HCT116 (cell line): ENCODE measurements at regions not wholly inside any gene's neighbourhood (a gene's known extent, or its start where the extent isn't known, plus 50 kb on each side); places are given as distances from the start of the nearest gene placed in this dataset.

Experiments
- ATAC-seq: fragments of 200-7000 bp; cut with Tn5 transposase; 2 replicates; pipeline ENCODE4 v1.9.1; 2020; ENCODE audit warnings: mild to moderate bottlenecking, moderate library complexity
- BruUV-seq: library from RNA; stranded (reverse); fragments of 400-500 nt; replicated peaks from 2 replicates; lab custom pipeline; 2021; lab: Mats Ljungman, UMichigan
- CTCF ChIA-PET: fragments of 300-600 bp; sonication (Branson Sonifier 250); formaldehyde crosslinking; loops from one replicate; lab custom pipeline; 2021; ENCODE audit warnings: antibody characterized with exemption; lab: Charles Lee
- POLR2A ChIA-PET: fragments of 300-600, 350-600 bp; sonication (Branson Sonifier 250); formaldehyde crosslinking; loops from one replicate; lab custom pipeline; 2021; ENCODE audit warnings: antibody characterized with exemption; lab: Charles Lee
- RAD21 ChIA-PET, 2 experiments: fragments of 300-600 bp; sonication (Branson Sonifier 250); formaldehyde crosslinking; loops; one replicate each; lab custom pipeline; 2023; ENCODE audit warnings: low total read pairs in 2 of 2; ENCODE audit not compliant: uncharacterized antibody in 2 of 2, unreplicated experiment in 2 of 2, low non-redundant PET in 1 of 2; lab: Charles Lee
- DNase-seq: peaks from one replicate; pipeline ENCODE4 v3.0.0-alpha.2; 2010; ENCODE audit warnings: low read depth, low spot score
- H2AFZ ChIP-seq: fragments of 200-600 bp; shearing (Covaris generic), sonication (generic); 2 replicates; pipeline ENCODE4 v1.6.1; 2017; ENCODE audit warnings: low read depth, mixed run types, mixed read lengths, antibody characterized with exemption, low read length; ENCODE audit not compliant: poor library complexity, severe bottlenecking
- H3K27ac ChIP-seq: 2 replicates; pipeline ENCODE4 v1.5.1; 2012; ENCODE audit warnings: low read depth, low read length
- H3K27me3 ChIP-seq: fragments of 200-600 bp; sonication (generic); 2 replicates; pipeline ENCODE4 v1.6.1; 2016; ENCODE audit warnings: mixed run types, low read length, mixed read lengths; ENCODE audit not compliant: insufficient read depth
- H3K36me3 ChIP-seq, 2 experiments: fragments of 200-500 bp in 1 of 2; fragments of 200-600 bp in 1 of 2; sonication (Bioruptor generic) in 1 of 2; sonication (generic) in 1 of 2; 2 replicates each; pipeline versions ENCODE4 v1.5.1 to v1.6.1; 2014 to 2016; ENCODE audit warnings: low read length in 2 of 2, inconsistent platforms in 1 of 2, mixed read lengths in 1 of 2, mixed run types in 1 of 2; ENCODE audit not compliant: insufficient read depth in 2 of 2, control insufficient read depth in 1 of 2
- H3K4me1 ChIP-seq, 2 experiments: fragments of 200-600 bp in 1 of 2; sonication (generic) in 1 of 2; 2 replicates each; pipeline versions ENCODE4 v1.5.1 to v1.6.1; 2012 to 2017; ENCODE audit warnings: low read length in 2 of 2, inconsistent platforms in 1 of 2, mild to moderate bottlenecking in 1 of 2, mixed read lengths in 1 of 2, mixed run types in 1 of 2, moderate library complexity in 1 of 2; ENCODE audit not compliant: insufficient read depth in 2 of 2, control insufficient read depth in 1 of 2
- H3K4me2 ChIP-seq: fragments of 200-600 bp; sonication (generic); 2 replicates; pipeline ENCODE4 v1.6.1; 2017; ENCODE audit warnings: mixed run types, low read length, mixed read lengths
- H3K4me3 ChIP-seq, 2 experiments: fragments of 200-600 bp in 1 of 2; sonication (generic) in 1 of 2; replicated peaks in 1 of 2; 2 replicates each; pipeline ENCODE4 v1.5.1; 2011 to 2016; ENCODE audit warnings: low read length in 2 of 2, control low read depth in 1 of 2, low read depth in 1 of 2, mild to moderate bottlenecking in 1 of 2, mixed read lengths in 1 of 2, mixed run types in 1 of 2
- H3K79me2 ChIP-seq: fragments of 200-600 bp; sonication (generic); 2 replicates; pipeline ENCODE4 v1.6.1; 2017; ENCODE audit warnings: mild to moderate bottlenecking, mixed run types, low read length, moderate library complexity, mixed read lengths; ENCODE audit not compliant: insufficient read depth
- H3K9ac ChIP-seq: fragments of 200-600 bp; sonication (generic); 2 replicates; pipeline ENCODE4 v1.6.1; 2016; ENCODE audit warnings: low read length, mixed read lengths
- H3K9me2 ChIP-seq: fragments of 200-600 bp; sonication (generic), shearing (Covaris generic); 2 replicates; pipeline ENCODE4 v1.6.1; 2017; ENCODE audit warnings: mixed run types, mild to moderate bottlenecking, moderate library complexity; ENCODE audit not compliant: insufficient read depth
- H3K9me3 ChIP-seq, 2 experiments: fragments of 200-500 bp in 1 of 2; fragments of 200-600 bp in 1 of 2; sonication (Bioruptor generic) in 1 of 2; sonication (generic) in 1 of 2; 2 replicates each; pipeline ENCODE4 v1.6.1; 2014 to 2017; ENCODE audit warnings: low read length in 2 of 2, mixed read lengths in 2 of 2, inconsistent platforms in 1 of 2, low read depth in 1 of 2, mild to moderate bottlenecking in 1 of 2, mixed run types in 1 of 2, moderate library complexity in 1 of 2; ENCODE audit not compliant: control insufficient read depth in 1 of 2, insufficient read depth in 1 of 2
- H4K20me1 ChIP-seq: fragments of 200-600 bp; sonication (generic), shearing (Covaris generic); 2 replicates; pipeline ENCODE4 v1.6.1; 2017; ENCODE audit warnings: mixed run types, mild to moderate bottlenecking, moderate library complexity; ENCODE audit not compliant: insufficient read depth
- ATF3 ChIP-seq: IDR thresholded peaks from 2 replicates; pipeline ENCODE4 v1.6.1; 2012
- CEBPB ChIP-seq: IDR thresholded peaks from 2 replicates; pipeline ENCODE4 v1.6.1; 2012; ENCODE audit warnings: low read depth
- CTCF ChIP-seq, 3 experiments: fragments of 200-600 bp in 1 of 3; sonication (generic) in 1 of 3; IDR thresholded peaks in 2 of 3; conservative IDR thresholded peaks in 1 of 3; 2 replicates each; pipeline ENCODE4 v1.5.1; 2012 to 2017; ENCODE audit warnings: low read depth in 2 of 3, low read length in 2 of 3, antibody characterized with exemption in 1 of 3, borderline replicate concordance in 1 of 3, control low read depth in 1 of 3, mild to moderate bottlenecking in 1 of 3, mixed read lengths in 1 of 3, mixed run types in 1 of 3, moderate library complexity in 1 of 3; ENCODE audit not compliant: insufficient read depth in 1 of 3
- ELF1 ChIP-seq: IDR thresholded peaks from 2 replicates; pipeline ENCODE4 v1.6.1; 2012; ENCODE audit warnings: low read depth, borderline replicate concordance
- EZH2phosphoT487 ChIP-seq: fragments of 200-600 bp; IDR thresholded peaks from 2 replicates; pipeline ENCODE4 v1.6.1; 2018; ENCODE audit warnings: antibody characterized with exemption, borderline replicate concordance
- FOSL1 ChIP-seq: IDR thresholded peaks from 2 replicates; pipeline ENCODE4 v1.6.1; 2012; ENCODE audit warnings: low read depth
- JUND ChIP-seq: IDR thresholded peaks from 2 replicates; pipeline ENCODE4 v1.6.1; 2012
- MAX ChIP-seq: IDR thresholded peaks from 2 replicates; pipeline ENCODE4 v1.6.1; 2012
- POLR2A ChIP-seq: IDR thresholded peaks from 2 replicates; pipeline ENCODE4 v1.7.0; 2011; ENCODE audit warnings: borderline replicate concordance; ENCODE audit not compliant: insufficient read depth, insufficient read length; ENCODE audit errors: extremely low read depth
- POLR2AphosphoS5 ChIP-seq: IDR thresholded peaks from 2 replicates; pipeline ENCODE4 v1.6.1; 2011; ENCODE audit warnings: mild to moderate bottlenecking, low read depth, low read length, moderate library complexity
- SP1 ChIP-seq: IDR thresholded peaks from 2 replicates; pipeline ENCODE4 v1.6.1; 2012; ENCODE audit warnings: low read depth
- TCF7L2 ChIP-seq: IDR thresholded peaks from 2 replicates; pipeline ENCODE4 v1.7.0; 2011; ENCODE audit warnings: borderline replicate concordance, inconsistent platforms; ENCODE audit not compliant: insufficient read depth, insufficient read length; ENCODE audit errors: extremely low read depth
- YY1 ChIP-seq: IDR thresholded peaks from 2 replicates; pipeline ENCODE4 v1.6.1; 2011; ENCODE audit warnings: low read length, low read depth, moderate library complexity, mild to moderate bottlenecking; ENCODE audit not compliant: insufficient replicate concordance; ENCODE audit errors: extremely low read depth
- ZBTB33 ChIP-seq: IDR thresholded peaks from 2 replicates; pipeline ENCODE4 v1.6.1; 2011; ENCODE audit warnings: mild to moderate bottlenecking, low read length, moderate library complexity; ENCODE audit not compliant: insufficient replicate concordance; ENCODE audit errors: extremely low read depth
- ZFX ChIP-seq: fragments of 450-650 bp; IDR thresholded peaks from 2 replicates; pipeline ENCODE4 v1.6.1; 2017
- ZNF274 ChIP-seq: fragments of 200-500 bp; sonication (Bioruptor generic); IDR thresholded peaks from 2 replicates; pipeline ENCODE4 v1.6.1; 2014; ENCODE audit warnings: mild to moderate bottlenecking, low read depth, low read length, inconsistent platforms
- intact Hi-C: fragments of 100-400 bp; cut with micrococcal nuclease; formaldehyde crosslinking; loops from 2 replicates; pipeline ENCODE4 v1.10.0; 2022

GRCh38 chr6:159604443-159604956 is 88.5 kb downstream of the SOD2 start:
- ChIA-PET POLR2A (no interaction called here), RAD21 (no interaction called here), CTCF (no interaction called here)
- Histone ChIP-seq H3K79me2 (no peaks in the 10 kb centered on the region), H3K9me2 (no peaks in the 10 kb centered on the region), H3K4me3 (no peak overlapping the region), H3K4me1 (no peaks in the 10 kb centered on the region), H3K36me3 (no peaks in the 10 kb centered on the region), H2AFZ (no peak overlapping the region), H3K9ac (no peak overlapping the region), H3K27me3 (no peaks in the 10 kb centered on the region), H3K4me2 (no peak overlapping the region), H4K20me1 (no peaks in the 10 kb centered on the region), H3K27ac (no peak overlapping the region), H3K9me3 (no peaks in the 10 kb centered on the region)
- TF ChIP-seq ZFX, result no peak
- TF ChIP-seq FOSL1, result no peak
- TF ChIP-seq POLR2A, result no peak
- TF ChIP-seq POLR2AphosphoS5, result no peak
- no peak for TF ChIP-seq CTCF (IDR thresholded peaks at IDR 0.05 in 2 of 3, conservative IDR thresholded peaks at IDR 0.05 in 1 of 3; ENCODE audit: borderline replicate concordance in 1 of 3, insufficient read depth in 1 of 3, low read depth in 2 of 3, low read length in 2 of 3)
- no peak for TF ChIP-seq CEBPB
- TF ChIP-seq TCF7L2, result no peak
- TF ChIP-seq MAX, result no peak
- DNase-seq, result no peak
- no TSS peak for BruUV-seq
- ATAC-seq, result no peak
- intact Hi-C loops, result no loop called here

- no peak overlapping the region for H3K9ac ChIP-seq
- RAD21 ChIA-PET, result no interaction called here
- H3K36me3 ChIP-seq, result no peaks in the 10 kb centered on the region
- H2AFZ ChIP-seq, result no peak overlapping the region
- no TSS peak for BruUV-seq
- H3K4me3 ChIP-seq, result no peak overlapping the region
- no peaks in the 10 kb centered on the region for H3K27me3 ChIP-seq
- no peak for ATAC-seq
- no peak overlapping the region for H3K27ac ChIP-seq
- no peaks in the 10 kb centered on the region for H4K20me1 ChIP-seq
- CTCF ChIA-PET, result no interaction called here
- H3K79me2 ChIP-seq, result no peaks in the 10 kb centered on the region
- H3K4me1 ChIP-seq, result no peaks in the 10 kb centered on the region
- H3K4me2 ChIP-seq, result no peak overlapping the region
- no peaks in the 10 kb centered on the region for H3K9me3 ChIP-seq
- POLR2A ChIA-PET, result no interaction called here
- no peak for DNase-seq
- intact Hi-C loops, result no loop called here
- no peaks in the 10 kb centered on the region for H3K9me2 ChIP-seq
- TF ChIP-seq CEBPB (no peak), SP1 (no peak), JUND (no peak), ELF1 (no peak), ATF3 (no peak), MAX (no peak), POLR2AphosphoS5 (no peak), FOSL1 (no peak), ZBTB33 (no peak), EZH2phosphoT487 (no peak), ZNF274 (no peak), YY1 (no peak)
These were observed 90.5 kb downstream of the SOD2 start for GRCh38 chr6:159602431-159603041.
